Thyroid gland (tissue), 4 donors: ENCODE measurements at regions not wholly inside any gene's neighbourhood (a gene's known extent, or its start where the extent isn't known, plus 50 kb on each side); places are given as distances from the start of the nearest gene placed in this dataset.

ENCODE experiments used
- CTCF ChIP-seq, 6 experiments: fragments of 200-600 bp in 3 of 6; fragments of 450-650 bp in 3 of 6; sonication (generic) in 3 of 6; IDR thresholded peaks; one replicate each; pipeline ENCODE4 v1.5.1; 2016 to 2019; ENCODE audit warnings: antibody characterized with exemption in 6 of 6, mild to moderate bottlenecking in 2 of 6, inconsistent platforms in 1 of 6, moderate library complexity in 1 of 6
- POLR2A ChIP-seq, 2 donors: fragments of 450-650 bp; IDR thresholded peaks; one replicate each; pipeline ENCODE4 v1.6.1; 2017; ENCODE audit warnings: antibody characterized with exemption in 2 of 2, mild to moderate bottlenecking in 2 of 2, moderate library complexity in 1 of 2

GRCh38 chr11:115869131-115869530 is 364.9 kb upstream of the CADM1 start:
- TF ChIP-seq CTCF (IDR thresholded peaks at IDR 0.05) (no peak), POLR2A (IDR thresholded peaks at IDR 0.05) (no peak)
